Stimulated activated CD4-positive, alpha-beta T cell treated with anti-CD3 and anti-CD28 coated beads, TNF-alpha, amount 100 ng/mL, for 1 hour (primary cell): ENCODE measurements at regions not wholly inside any gene's neighbourhood (a gene's known extent, or its start where the extent isn't known, plus 50 kb on each side); places are given as distances from the start of the nearest gene placed in this dataset.
"Not testable (repeated sequence)": the region's sequence is repeated elsewhere in the genome, so short reads cannot be mapped to it uniquely, and the experiment has no call there.

Experiments
- DNase-seq, 3 donors: peaks; one replicate each; pipeline ENCODE4 v3.0.0-alpha.2; 2020; ENCODE audit warnings: low read depth in 3 of 3, low spot score in 1 of 3

- no peak for DNase-seq
Measured at GRCh38 chrX:122270809-122271494, 913.1 kb upstream of the GRIA3 start.

- no peak for DNase-seq
Measured at GRCh38 chrX:122272011-122272410, 912.1 kb upstream of the GRIA3 start.

- DNase-seq = no peak
Measured at GRCh38 chrX:122279746-122280145, 904.3 kb upstream of the GRIA3 start.

- DNase-seq = not testable (repeated sequence)
Measured at GRCh38 chrX:122299822-122300221, 884.3 kb upstream of the GRIA3 start.

GRCh38 chrX:122301491-122301890 lies 882.6 kb upstream of the GRIA3 start:
- DNase-seq = no peak

DNA sequence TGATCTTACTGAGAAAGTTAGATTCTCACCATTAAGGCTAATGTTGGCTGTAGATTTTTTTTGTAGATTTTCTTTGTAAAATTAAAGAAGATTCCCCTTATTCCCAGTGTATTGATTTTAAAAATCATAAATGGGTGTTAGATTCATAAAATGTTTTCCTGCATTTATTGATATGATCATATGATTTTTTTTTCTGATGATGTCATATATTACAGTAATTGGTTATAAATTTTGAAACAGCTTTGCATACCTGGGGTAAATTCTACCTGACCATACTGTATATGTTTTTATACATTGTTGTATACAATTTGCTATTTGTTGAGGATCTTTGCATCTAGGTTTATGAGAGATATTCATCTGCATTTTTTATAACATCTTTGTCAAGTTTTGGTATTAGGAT lies 880.3 kb upstream of the GRIA3 start:
- no peak for DNase-seq

DNA sequence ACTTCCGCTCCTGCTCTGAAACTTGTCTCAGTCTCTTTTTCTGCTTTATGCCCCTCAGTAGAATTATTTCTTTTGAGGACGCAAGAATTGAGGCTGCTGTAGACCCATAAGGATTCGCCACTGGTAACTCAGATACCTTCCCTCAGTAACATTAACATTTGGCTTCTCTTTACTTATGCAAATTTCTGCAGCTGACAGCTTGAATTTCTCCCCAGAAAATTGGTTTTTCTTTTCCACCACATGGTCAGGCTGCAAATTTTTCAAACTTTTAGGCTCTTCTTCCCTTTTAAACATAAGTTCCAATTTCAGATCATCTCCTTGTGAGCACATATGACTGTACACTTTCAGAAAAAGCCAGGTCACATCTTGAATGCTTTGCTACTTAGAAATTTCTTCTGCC lies 839.3 kb upstream of the GRIA3 start:
- DNase-seq = no peak

DNA sequence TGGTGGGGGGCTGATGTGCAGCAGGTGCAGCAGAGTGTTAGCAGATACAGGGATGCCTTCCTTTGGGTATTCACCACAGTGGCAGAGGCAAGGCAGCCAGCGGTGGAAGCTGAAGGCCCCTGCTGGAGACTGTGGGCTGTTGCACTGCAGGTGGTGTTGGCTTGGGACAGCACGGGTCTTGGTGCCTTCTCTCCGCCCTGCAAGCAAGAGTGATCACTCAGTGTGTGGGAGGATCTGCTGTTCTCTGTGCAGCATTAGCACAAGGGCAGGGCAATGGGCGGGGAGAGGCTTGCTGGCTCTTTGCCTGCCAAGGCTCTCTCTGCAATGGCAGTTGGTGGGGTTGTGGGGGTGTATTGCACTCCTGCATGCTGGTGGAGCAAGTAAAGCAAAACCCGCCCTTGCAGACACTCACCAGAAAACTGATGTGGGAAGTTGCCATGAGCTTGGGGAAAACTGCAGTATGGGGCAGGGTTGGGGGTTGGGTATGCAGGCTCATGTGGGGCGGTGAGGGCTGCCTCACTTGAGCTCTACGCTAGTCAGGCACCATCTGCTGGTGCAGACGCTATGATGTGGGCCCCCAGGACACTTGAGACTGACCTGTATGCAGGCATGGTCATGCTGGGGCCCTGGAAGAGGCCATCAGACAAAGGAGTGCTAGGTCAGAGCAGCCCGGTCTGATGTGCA lies 820.8 kb upstream of the GRIA3 start:
- no peak for DNase-seq

DNA sequence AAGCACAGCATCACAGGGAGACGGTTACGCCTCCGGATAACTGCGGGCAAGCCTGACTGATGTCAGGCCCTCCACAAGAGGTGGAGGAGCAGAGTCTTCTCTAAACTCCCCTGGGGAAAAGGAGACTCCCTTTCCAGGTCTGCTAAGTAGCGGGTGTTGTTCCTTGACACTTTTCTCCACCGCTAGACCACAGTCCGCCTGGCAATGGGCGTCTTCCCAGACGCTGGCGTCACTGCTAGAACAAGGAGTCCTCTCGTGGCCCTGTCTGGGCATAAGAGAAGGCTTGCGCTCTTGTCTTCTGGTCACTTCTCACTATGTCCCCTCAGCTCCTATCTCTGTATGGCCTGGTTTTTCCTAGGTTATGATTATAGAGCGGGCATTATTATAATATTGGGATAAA lies 808.5 kb upstream of the GRIA3 start:
- not testable (repeated sequence) for DNase-seq

GRCh38 chrX:122389005-122389404 lies 795.1 kb upstream of the GRIA3 start:
- no peak for DNase-seq

DNA sequence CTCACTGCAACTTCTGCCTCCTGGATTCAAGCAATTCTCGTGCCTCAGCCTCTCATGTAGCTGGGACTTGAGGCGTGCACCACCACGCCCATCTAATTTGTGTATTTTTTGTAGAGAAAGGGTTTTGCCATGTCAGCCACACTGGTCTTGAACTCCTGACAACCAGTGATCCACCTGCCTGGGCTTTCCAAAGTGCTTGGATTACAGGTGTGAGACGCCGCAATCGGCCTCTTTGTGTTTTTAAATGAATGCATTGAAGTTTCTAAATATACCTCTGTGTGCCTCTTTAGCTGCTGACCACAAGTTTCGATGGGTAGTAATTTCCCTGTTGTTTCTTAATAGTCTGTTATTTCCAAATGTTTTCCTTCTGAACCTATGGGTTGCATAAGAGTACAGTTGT lies 765.3 kb upstream of the GRIA3 start:
- no peak for DNase-seq

DNA sequence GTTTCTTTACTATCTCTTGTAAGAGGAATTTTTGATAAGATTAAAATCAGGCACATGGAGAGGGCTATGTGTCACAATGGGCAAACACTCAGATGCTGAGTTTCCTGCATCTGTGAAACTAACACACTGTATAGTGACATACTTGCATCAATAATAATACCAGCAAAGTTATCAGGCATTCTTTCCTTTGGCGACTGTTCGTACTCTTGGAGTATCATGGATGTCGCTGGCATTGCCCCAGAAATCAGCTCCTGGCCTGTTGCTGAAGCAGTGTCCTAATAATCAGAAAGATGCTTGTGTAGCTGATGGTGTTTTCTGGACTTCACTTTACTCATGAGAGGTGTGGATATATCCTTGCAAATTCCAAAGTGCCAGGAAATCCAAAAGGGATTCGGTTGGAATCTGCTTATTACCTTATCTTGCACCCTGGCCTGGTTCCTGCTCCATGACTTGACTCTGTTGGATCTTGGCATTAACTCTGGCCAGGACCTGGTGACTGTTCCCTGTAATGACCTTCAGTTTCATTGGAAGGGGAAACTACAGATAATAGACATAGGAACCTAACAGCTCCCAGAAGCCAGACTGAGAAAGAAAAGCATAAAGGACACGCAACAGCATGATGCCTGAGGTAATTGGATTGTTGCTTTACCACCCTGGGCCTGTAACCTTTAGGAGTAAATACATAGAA lies 762.5 kb upstream of the GRIA3 start:
- no peak for DNase-seq

GRCh38 chrX:122422547-122422946 lies 761.5 kb upstream of the GRIA3 start:
- DNase-seq = no peak

DNA sequence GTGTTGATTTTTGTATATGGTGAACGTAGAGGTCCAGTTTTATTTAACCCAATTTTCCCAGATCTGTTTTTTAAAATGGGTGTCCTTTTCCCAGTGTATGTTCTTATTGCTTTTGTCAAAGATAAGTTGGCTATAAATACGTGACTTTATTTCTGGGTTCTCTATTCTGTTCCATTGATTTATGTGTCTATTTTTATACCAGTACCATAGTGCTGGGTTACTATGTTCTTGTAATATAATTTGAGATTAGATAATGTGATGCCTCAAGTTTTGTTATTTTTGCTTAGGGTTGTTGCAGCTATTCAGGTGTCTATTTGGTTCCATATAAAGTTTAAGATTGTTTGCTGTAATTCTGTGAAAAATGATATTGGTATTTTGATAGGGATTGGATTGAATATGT lies 749.1 kb upstream of the GRIA3 start:
- no peak for DNase-seq

GRCh38 chrX:122439831-122440230 lies 744.2 kb upstream of the GRIA3 start:
- no peak for DNase-seq

DNA sequence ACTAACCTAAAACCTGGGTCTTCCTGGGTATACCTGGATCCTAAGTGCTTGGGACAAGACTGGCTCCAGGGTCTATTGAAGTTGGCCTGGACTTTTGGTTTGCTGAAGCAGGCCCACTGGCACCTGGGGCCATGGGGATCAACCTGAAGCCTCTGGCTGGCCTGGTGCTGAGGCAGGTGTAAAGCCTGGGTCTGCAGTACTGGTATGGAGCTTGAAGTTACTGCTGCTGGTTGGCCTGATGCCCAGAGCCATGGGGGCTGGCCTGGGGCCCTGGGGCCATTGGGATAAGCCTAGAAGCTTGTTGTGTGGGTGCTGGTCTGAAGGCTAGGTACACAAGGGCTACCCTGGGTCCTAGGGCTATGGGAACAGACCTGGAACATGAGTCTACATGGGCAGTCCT lies 743.2 kb upstream of the GRIA3 start:
- no peak for DNase-seq

GRCh38 chrX:122441451-122441850 lies 742.6 kb upstream of the GRIA3 start:
- no peak for DNase-seq

DNA sequence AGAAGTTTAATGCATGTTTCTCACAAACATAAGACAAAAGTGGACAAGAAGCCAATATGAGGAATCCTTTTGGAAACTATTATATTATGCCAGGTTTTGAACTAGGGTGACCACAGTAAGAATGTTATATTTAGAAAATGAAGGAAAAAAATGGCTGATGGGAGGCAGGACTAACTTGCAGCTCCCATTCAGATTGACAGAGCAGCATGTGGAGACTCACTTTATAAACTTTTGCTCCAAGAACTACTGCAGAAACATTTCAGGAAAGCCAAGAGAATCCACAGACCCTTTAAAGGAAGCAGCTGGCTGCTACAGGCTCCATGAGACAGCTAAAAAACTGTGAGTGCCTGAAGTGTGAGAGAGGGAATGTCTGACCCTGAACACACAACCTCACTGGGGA lies 738.6 kb upstream of the GRIA3 start:
- no peak for DNase-seq

GRCh38 chrX:122464341-122464740 lies 719.7 kb upstream of the GRIA3 start:
- DNase-seq = no peak

GRCh38 chrX:122475306-122475705 lies 708.8 kb upstream of the GRIA3 start:
- no peak for DNase-seq

GRCh38 chrX:122500556-122500955 lies 683.5 kb upstream of the GRIA3 start:
- DNase-seq = no peak

DNA sequence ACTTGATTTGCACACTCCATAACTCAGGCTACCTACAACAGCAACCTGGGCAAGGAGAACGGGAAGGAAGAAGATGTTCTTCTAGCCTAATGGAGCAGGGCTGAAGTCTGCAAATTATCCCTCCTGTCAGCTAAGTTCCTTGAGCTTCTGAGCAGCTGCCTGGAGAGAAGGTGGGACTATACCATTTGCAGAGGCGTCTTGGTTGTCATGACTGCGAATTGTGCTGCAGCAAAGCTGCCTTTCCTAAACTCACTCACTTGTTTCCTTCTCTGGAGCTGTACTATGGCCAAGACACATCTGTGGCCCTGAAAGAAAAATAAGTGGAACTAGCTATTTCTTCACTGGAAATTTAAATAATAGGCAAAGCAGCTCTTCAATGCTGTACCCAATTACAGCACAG lies 682.4 kb upstream of the GRIA3 start:
- no peak for DNase-seq
